ENCODE measurements at regions not wholly inside any gene's neighbourhood (a gene's known extent, or its start where the extent isn't known, plus 50 kb on each side); places are given as distances from the start of the nearest gene placed in this dataset.

DNA sequence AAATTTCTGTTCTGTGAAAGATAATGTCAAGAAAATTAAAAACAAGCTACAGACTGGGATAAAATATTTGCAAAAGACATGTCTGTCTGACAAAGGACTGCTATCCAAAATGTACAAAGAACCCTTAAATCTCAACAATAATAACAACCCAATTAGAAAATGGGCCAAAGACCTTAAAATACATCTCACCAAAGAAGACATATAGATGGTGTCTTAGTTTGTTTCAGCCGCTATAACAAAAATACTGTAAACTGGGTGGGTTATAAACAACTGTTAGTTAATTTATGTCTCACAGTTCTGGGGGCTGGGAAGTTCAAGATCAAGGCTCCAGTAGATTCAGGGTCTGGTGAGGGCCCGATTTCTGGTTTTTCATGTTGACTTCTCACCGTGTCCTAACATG is 106.2 kb upstream of the AGTR1 start:
- Histone ChIP-seq H3K36me3 (no peaks in the 10 kb centered on the region), H3K9me3 (no peaks in the 10 kb centered on the region), H3K27me3 (no peaks in the 10 kb centered on the region), H3K4me3 (no peak overlapping the region), H3K4me1 (no peaks in the 10 kb centered on the region), H3K27ac (no peak overlapping the region)
- no peak for DNase-seq (ENCODE audit: extremely low spot score in 2 of 2)
- intact Hi-C loops (cut with DNase I): no loop called here
- TF ChIP-seq POLR2AphosphoS5 (IDR thresholded peaks at IDR 0.05; ENCODE audit: insufficient read depth in 1 of 2, low read depth in 1 of 2) (no peak), POLR2A (IDR thresholded peaks at IDR 0.05) (no peak)
- TF ChIP-seq, protein P1, sequence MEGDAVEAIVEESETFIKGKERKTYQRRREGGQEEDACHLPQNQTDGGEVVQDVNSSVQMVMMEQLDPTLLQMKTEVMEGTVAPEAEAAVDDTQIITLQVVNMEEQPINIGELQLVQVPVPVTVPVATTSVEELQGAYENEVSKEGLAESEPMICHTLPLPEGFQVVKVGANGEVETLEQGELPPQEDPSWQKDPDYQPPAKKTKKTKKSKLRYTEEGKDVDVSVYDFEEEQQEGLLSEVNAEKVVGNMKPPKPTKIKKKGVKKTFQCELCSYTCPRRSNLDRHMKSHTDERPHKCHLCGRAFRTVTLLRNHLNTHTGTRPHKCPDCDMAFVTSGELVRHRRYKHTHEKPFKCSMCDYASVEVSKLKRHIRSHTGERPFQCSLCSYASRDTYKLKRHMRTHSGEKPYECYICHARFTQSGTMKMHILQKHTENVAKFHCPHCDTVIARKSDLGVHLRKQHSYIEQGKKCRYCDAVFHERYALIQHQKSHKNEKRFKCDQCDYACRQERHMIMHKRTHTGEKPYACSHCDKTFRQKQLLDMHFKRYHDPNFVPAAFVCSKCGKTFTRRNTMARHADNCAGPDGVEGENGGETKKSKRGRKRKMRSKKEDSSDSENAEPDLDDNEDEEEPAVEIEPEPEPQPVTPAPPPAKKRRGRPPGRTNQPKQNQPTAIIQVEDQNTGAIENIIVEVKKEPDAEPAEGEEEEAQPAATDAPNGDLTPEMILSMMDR (IDR thresholded peaks at IDR 0.05): no peak

DNA sequence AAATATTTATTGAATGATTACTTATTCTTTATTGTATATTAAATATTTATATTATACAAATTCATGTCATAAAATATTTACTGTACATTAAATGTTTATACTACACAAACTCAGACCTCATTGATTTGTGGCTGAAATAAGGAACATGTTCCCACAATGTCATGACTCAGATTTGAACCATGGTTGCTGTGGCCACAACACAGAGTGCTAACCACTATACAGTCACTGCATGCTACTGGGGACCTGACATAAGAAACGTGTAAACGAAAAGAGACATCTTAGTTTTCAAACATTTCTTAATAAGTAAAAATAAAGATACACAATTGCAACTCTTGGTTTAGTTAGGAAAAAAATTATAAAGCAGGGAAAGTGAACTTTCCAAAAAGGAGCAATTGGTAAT is 99.1 kb upstream of the AGTR1 start:
- no peak overlapping the region for H3K4me3 ChIP-seq
- no peak overlapping the region for H3K27ac ChIP-seq
- no peaks in the 10 kb centered on the region for H3K9me3 ChIP-seq
- H3K27me3 ChIP-seq: no peaks in the 10 kb centered on the region
- no peaks in the 10 kb centered on the region for H3K4me1 ChIP-seq
- TF ChIP-seq, protein P1 (IDR thresholded peaks at IDR 0.05): no peak
- no peak for TF ChIP-seq POLR2AphosphoS5 (IDR thresholded peaks at IDR 0.05; ENCODE audit: insufficient read depth in 1 of 2, low read depth in 1 of 2)
- TF ChIP-seq POLR2A (IDR thresholded peaks at IDR 0.05): no peak
- DNase-seq (ENCODE audit: extremely low spot score in 2 of 2): no peak
- no peaks in the 10 kb centered on the region for H3K36me3 ChIP-seq
- intact Hi-C loops (cut with DNase I): no loop called here

DNA sequence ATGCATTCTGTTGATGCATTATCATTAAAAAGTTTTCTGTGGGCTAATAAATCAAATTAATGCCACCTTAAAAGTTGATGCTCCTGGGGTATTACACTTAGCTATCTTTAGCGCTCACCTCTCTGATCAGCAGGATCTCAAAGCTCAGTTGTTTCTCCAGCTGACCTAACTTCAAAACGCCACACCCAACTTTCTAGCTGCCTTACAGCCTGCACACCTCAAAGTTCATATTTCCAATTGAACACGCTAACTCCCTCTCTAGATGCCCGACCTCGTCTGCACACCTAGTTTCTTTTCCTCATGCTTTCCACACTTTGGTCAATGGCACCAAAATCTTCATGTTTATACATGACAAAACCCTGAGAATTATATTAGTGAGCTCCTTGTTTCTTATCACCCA is 98.2 kb upstream of the AGTR1 start:
- Histone ChIP-seq H3K36me3 (no peaks in the 10 kb centered on the region), H3K9me3 (no peaks in the 10 kb centered on the region), H3K4me3 (no peak overlapping the region), H3K27ac (no peak overlapping the region), H3K27me3 (no peaks in the 10 kb centered on the region), H3K4me1 (no peaks in the 10 kb centered on the region)
- intact Hi-C loops (cut with DNase I): no loop called here
- DNase-seq (ENCODE audit: extremely low spot score in 2 of 2): no peak
- no peak for TF ChIP-seq POLR2AphosphoS5 (IDR thresholded peaks at IDR 0.05; ENCODE audit: insufficient read depth in 1 of 2, low read depth in 1 of 2)
- no peak for TF ChIP-seq POLR2A (IDR thresholded peaks at IDR 0.05)
- TF ChIP-seq, protein P1 (IDR thresholded peaks at IDR 0.05): no peak

DNA sequence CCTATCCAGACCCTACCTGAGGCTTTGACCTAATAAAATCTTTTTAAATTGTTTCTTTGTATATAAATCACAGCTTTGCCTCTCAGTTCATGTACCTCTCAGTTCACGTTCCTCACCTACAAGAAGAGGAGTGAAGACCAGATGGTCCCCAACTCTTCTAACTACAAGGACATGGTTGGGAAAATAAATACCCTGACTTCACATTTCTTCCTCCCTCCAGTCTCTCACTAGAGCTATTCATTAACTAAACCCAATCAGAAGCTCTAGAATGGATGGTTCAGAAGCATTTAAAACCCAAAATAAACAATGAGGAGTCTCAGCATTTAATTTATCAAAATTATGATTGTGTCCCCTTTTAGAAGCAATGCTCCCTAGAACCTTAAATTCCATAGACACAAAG is 97.3 kb upstream of the AGTR1 start:
- intact Hi-C loops (cut with DNase I): no loop called here
- H3K4me1 ChIP-seq: no peaks in the 10 kb centered on the region
- H3K36me3 ChIP-seq: no peaks in the 10 kb centered on the region
- TF ChIP-seq POLR2A (IDR thresholded peaks at IDR 0.05): no peak
- TF ChIP-seq POLR2AphosphoS5 (IDR thresholded peaks at IDR 0.05; ENCODE audit: insufficient read depth in 1 of 2, low read depth in 1 of 2): no peak
- TF ChIP-seq, protein P1 (IDR thresholded peaks at IDR 0.05): no peak
- no peaks in the 10 kb centered on the region for H3K27me3 ChIP-seq
- no peaks in the 10 kb centered on the region for H3K9me3 ChIP-seq
- no peak overlapping the region for H3K27ac ChIP-seq
- DNase-seq (ENCODE audit: extremely low spot score in 2 of 2): no peak
- no peak overlapping the region for H3K4me3 ChIP-seq

DNA sequence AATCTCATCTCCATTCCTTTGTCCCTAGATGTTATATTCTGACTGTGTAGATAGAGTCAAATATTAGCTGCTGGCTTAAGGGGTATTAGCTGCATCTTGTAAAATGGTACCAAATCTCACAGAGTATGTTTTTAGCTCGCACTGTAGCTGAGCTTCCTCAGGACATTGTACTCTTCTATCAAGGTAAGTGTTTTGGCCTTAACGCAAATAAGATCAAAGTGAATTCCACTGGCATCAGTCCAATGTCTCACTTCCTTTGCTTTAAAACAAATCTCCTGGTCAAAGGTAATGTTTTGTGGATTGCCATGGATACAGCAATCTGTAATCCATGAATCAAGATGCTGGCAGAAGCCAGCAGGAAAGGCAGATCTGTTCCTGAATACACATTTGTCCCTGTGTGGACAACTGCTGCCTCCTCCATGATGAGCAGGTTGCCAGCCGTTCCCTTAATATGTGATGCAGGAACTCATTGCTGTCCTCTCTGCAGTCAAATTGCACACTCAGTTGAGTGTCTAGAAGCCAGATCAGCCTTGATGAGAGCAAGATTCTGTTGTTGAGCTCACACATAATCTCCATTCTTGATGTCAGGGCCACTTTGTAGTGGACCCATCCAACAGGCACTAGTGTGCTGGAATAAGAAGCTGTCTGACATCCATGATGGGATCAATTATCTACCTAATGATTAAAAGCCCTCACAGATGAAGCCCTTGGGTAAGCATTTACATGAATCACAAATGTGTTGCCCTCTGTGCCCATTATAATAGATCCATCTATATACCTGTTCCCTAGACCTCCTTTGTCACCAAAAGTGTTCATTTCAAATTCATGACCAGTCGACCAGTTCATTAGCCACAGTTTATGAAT is 96.6 kb upstream of the AGTR1 start:
- Histone ChIP-seq H3K4me3 (no peak overlapping the region), H3K27me3 (no peaks in the 10 kb centered on the region), H3K27ac (no peak overlapping the region), H3K4me1 (no peaks in the 10 kb centered on the region), H3K36me3 (no peaks in the 10 kb centered on the region), H3K9me3 (no peaks in the 10 kb centered on the region)
- DNase-seq (ENCODE audit: extremely low spot score in 2 of 2): no peak
- TF ChIP-seq POLR2AphosphoS5 (IDR thresholded peaks at IDR 0.05; ENCODE audit: insufficient read depth in 1 of 2, low read depth in 1 of 2) (no peak), POLR2A (IDR thresholded peaks at IDR 0.05) (no peak)
- TF ChIP-seq, protein P1 (IDR thresholded peaks at IDR 0.05): no peak
- intact Hi-C loops (cut with DNase I): no loop called here
